ENCODE measurements at regions not wholly inside any gene's neighbourhood (a gene's known extent, or its start where the extent isn't known, plus 50 kb on each side); places are given as distances from the start of the nearest gene placed in this dataset.

- Histone ChIP-seq H3K4me3 (ENCODE audit: low read depth, low read length) (no peak overlapping the region), H3K27ac (ENCODE audit: low read depth, low read length) (no peak overlapping the region), H3K36me3 (ENCODE audit: control insufficient read depth, insufficient read depth, low read length) (no peaks in the 10 kb centered on the region), H3K27me3 (ENCODE audit: control insufficient read depth, insufficient read depth, low read length) (no peaks in the 10 kb centered on the region), H3K9ac (ENCODE audit: low read length) (no peak overlapping the region), H3K9me3 (ENCODE audit: control insufficient read depth, insufficient read depth, low read depth, low read length) (no peaks in the 10 kb centered on the region), H3K4me1 (ENCODE audit: control insufficient read depth, insufficient read depth, low read length) (no peaks in the 10 kb centered on the region)
Measured at GRCh38 chr12:67909681-67910080, 79.6 kb upstream of the IFNG-AS1 start.

DNA sequence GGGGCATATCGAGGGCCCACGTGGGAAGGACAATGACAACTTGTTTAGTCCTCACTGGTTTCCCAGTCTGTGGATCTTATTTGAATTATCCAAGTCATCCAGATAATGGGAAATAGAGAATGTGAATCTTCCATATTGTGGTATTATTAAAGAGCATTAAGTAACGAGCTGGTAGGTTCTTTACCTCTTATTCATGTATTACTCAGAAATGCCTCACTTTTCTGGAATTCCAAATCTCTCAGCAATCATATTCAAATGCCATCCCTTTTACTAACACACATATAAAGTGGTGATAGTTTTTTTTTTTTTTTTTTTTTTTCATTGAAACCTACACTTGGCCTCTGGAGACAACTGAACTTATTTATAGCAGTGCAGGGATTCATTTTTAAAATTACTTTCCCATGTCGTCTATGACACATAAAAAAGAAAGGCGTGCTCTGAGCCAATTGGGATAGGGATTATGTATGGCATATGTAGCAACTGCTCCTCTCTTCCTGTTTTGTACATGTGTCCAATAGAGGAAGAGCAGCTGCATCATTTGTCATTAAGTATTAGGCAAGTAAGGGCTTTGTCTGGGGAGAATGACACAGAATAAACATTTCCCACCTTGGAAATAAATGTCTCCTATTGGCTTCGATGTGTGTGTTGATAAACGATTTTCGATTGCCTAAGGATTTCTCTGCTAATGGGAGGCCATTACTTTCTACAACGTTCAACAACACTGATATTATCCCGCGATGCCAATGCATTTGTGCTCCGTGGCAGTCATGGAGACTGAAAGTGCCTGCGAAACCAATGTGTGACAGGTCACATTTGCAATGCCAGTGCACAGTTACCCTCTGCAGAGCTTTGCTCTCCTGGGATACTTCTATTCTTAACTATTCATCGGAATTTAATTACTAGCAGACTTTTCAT, 78.6 kb upstream of the IFNG-AS1 start:
- no peaks in the 10 kb centered on the region for H3K27me3 ChIP-seq (ENCODE audit: control insufficient read depth, insufficient read depth, low read length)
- H3K27ac ChIP-seq (ENCODE audit: low read depth, low read length): no peak overlapping the region
- H3K4me1 ChIP-seq (ENCODE audit: control insufficient read depth, insufficient read depth, low read length): no peaks in the 10 kb centered on the region
- no peak overlapping the region for H3K4me3 ChIP-seq (ENCODE audit: low read depth, low read length)
- H3K9me3 ChIP-seq (ENCODE audit: control insufficient read depth, insufficient read depth, low read depth, low read length): no peaks in the 10 kb centered on the region
- H3K9ac ChIP-seq (ENCODE audit: low read length): no peak overlapping the region
- H3K36me3 ChIP-seq (ENCODE audit: control insufficient read depth, insufficient read depth, low read length): no peaks in the 10 kb centered on the region

GRCh38 chr12:67911275-67911600, 78.0 kb upstream of the IFNG-AS1 start:
- Histone ChIP-seq H3K4me3 (ENCODE audit: low read depth, low read length) (no peak overlapping the region), H3K27me3 (ENCODE audit: control insufficient read depth, insufficient read depth, low read length) (no peaks in the 10 kb centered on the region), H3K36me3 (ENCODE audit: control insufficient read depth, insufficient read depth, low read length) (no peaks in the 10 kb centered on the region), H3K27ac (ENCODE audit: low read depth, low read length) (no peak overlapping the region), H3K9ac (ENCODE audit: low read length) (no peak overlapping the region), H3K4me1 (ENCODE audit: control insufficient read depth, insufficient read depth, low read length) (peaks cover 5% of the 10 kb centered on the region), H3K9me3 (ENCODE audit: control insufficient read depth, insufficient read depth, low read depth, low read length) (no peaks in the 10 kb centered on the region)

GRCh38 chr12:67911789-67912188, 77.5 kb upstream of the IFNG-AS1 start:
- Histone ChIP-seq H3K36me3 (ENCODE audit: control insufficient read depth, insufficient read depth, low read length) (no peaks in the 10 kb centered on the region), H3K9ac (ENCODE audit: low read length) (no peak overlapping the region), H3K9me3 (ENCODE audit: control insufficient read depth, insufficient read depth, low read depth, low read length) (no peaks in the 10 kb centered on the region), H3K27ac (ENCODE audit: low read depth, low read length) (no peak overlapping the region), H3K27me3 (ENCODE audit: control insufficient read depth, insufficient read depth, low read length) (no peaks in the 10 kb centered on the region), H3K4me3 (ENCODE audit: low read depth, low read length) (no peak overlapping the region), H3K4me1 (ENCODE audit: control insufficient read depth, insufficient read depth, low read length) (peaks cover 10% of the 10 kb centered on the region)

DNA sequence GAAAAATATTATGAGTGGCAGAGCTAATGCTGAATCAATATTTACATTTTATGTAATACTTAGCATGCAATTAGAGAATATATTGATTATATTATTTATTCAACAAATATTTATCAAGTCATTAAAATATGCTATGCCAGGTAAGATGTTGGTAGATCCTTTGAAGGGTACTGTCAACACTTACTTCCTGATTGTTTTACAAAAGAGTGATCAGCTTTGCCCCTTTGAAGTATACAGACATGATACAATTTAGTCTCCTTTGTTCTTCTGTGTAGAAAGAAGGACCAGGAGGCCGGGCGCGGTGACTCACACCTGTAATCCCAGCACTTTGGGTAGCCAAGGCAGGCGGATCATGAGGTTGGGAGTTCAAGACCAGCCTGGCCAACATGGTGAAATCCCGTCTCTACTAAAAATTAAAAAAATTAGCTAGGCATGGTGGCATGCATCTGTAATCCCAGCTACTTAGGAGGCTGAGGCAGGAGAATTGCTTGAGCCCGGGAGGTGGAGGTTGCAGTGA, 73.9 kb upstream of the IFNG-AS1 start:
- Histone ChIP-seq H3K9me3 (ENCODE audit: control insufficient read depth, insufficient read depth, low read depth, low read length) (no peaks in the 10 kb centered on the region), H3K27ac (ENCODE audit: low read depth, low read length) (no peak overlapping the region), H3K27me3 (ENCODE audit: control insufficient read depth, insufficient read depth, low read length) (no peaks in the 10 kb centered on the region), H3K9ac (ENCODE audit: low read length) (no peak overlapping the region), H3K4me3 (ENCODE audit: low read depth, low read length) (no peak overlapping the region), H3K4me1 (ENCODE audit: control insufficient read depth, insufficient read depth, low read length) (peaks cover 18% of the 10 kb centered on the region), H3K36me3 (ENCODE audit: control insufficient read depth, insufficient read depth, low read length) (no peaks in the 10 kb centered on the region)

DNA sequence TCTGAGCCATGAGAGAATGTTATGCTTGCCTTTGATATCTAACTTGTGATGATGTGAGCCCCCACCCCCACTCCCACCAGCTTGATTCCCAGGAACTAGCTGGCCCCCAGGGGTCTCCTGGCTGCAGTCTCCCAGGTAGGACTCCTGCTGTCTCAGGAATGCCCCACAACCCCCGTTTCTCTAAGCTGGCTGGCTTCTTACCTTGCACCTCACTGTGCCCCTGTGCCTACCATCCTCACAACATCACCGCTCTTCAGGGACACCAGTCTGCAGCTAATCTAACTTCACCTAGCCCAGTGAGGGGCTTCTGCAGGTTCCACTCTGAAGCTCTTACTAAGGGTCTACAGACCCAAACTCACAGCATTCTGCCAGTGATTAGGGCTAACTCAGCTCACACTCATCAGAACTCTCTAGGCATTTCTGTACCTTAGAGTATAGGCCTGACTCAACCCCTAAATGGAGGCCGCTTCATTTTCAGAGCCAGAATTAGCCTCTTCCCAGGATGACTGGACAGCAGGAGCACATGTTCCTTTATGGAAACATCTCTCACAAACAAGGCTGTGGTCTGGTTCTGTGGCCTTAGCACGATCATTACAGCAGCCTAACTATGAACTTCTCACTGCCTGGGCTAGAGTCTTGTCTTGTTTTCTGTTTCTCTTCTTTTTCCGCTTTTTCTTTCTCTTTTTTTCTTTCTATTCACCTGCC, 72.8 kb upstream of the IFNG-AS1 start:
- Histone ChIP-seq H3K9me3 (ENCODE audit: control insufficient read depth, insufficient read depth, low read depth, low read length) (no peaks in the 10 kb centered on the region), H3K27ac (ENCODE audit: low read depth, low read length) (no peak overlapping the region), H3K4me1 (ENCODE audit: control insufficient read depth, insufficient read depth, low read length) (peaks cover 28% of the 10 kb centered on the region), H3K36me3 (ENCODE audit: control insufficient read depth, insufficient read depth, low read length) (no peaks in the 10 kb centered on the region), H3K4me3 (ENCODE audit: low read depth, low read length) (no peak overlapping the region), H3K9ac (ENCODE audit: low read length) (no peak overlapping the region), H3K27me3 (ENCODE audit: control insufficient read depth, insufficient read depth, low read length) (no peaks in the 10 kb centered on the region)

DNA sequence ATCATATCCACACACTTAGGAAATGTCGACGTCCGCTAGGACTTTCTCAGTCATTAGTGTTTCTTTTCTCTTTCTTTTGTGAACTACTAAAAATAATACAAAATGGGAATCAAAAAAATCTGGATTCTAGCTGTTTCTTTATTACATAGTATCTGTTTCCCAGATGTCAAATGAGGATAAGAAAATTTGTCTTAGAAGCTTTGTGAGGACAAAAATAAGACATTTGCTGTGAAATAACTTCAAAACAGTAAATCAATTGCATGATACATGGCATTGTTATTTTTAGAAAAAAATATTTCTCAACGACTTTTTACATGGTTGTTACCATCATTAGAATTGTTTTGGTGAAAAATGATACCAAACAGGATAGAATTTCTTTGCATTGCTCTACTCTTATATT, 71.4 kb upstream of the IFNG-AS1 start:
- no peak overlapping the region for H3K27ac ChIP-seq (ENCODE audit: low read depth, low read length)

DNA sequence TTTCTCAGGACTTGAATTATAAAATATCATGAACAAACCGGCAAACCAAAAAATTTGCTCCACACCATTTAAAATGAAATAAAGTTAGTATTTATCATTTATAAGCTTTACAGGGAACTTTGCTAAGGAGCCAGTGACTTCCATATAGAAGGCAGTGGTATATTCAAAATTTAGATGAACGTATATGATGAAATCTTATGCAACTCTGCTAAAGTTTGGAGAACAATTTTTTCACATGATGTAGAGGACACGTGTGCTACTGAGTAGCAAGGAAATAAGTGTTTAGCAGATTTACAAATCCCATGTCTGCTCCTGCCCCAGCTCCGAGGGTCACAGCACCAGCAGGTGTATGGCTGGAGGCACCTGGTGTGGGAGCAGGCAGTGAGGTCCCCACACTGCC, 70.8 kb upstream of the IFNG-AS1 start:
- Histone ChIP-seq H3K9ac (ENCODE audit: low read length) (no peak overlapping the region), H3K4me3 (ENCODE audit: low read depth, low read length) (no peak overlapping the region), H3K27ac (ENCODE audit: low read depth, low read length) (no peak overlapping the region), H3K27me3 (ENCODE audit: control insufficient read depth, insufficient read depth, low read length) (no peaks in the 10 kb centered on the region), H3K9me3 (ENCODE audit: control insufficient read depth, insufficient read depth, low read depth, low read length) (no peaks in the 10 kb centered on the region), H3K4me1 (ENCODE audit: control insufficient read depth, insufficient read depth, low read length) (peaks cover 30% of the 10 kb centered on the region), H3K36me3 (ENCODE audit: control insufficient read depth, insufficient read depth, low read length) (no peaks in the 10 kb centered on the region)

More for the DNA sequence above, 71.4 kb upstream of the IFNG-AS1 start:
- no peak overlapping the region for H3K4me3 ChIP-seq (ENCODE audit: low read depth, low read length)
- H3K4me1 ChIP-seq (ENCODE audit: control insufficient read depth, insufficient read depth, low read length): peaks cover 28% of the 10 kb centered on the region
- H3K9me3 ChIP-seq (ENCODE audit: control insufficient read depth, insufficient read depth, low read depth, low read length): no peaks in the 10 kb centered on the region
- no peak overlapping the region for H3K9ac ChIP-seq (ENCODE audit: low read length)
- H3K36me3 ChIP-seq (ENCODE audit: control insufficient read depth, insufficient read depth, low read length): no peaks in the 10 kb centered on the region
- H3K27me3 ChIP-seq (ENCODE audit: control insufficient read depth, insufficient read depth, low read length): no peaks in the 10 kb centered on the region

DNA sequence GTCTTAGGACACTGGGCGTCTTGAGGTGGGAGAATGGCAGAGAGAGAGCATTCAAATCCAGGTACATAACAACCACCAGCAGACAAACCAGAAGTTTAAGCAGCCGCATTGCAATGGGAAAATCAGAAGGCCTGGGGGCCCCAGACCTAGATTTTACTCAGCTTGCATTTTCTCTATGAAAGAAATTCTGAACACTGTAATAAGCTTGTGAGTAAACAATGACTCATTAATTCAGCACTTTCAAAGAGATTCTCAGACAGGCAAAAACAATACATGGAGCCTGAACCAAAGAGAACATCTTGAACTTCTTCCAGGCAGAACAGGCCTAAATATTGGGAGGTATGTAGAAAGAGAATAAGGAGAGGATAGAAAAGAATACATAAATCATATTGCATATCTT, 69.8 kb upstream of the IFNG-AS1 start:
- H3K9me3 ChIP-seq (ENCODE audit: control insufficient read depth, insufficient read depth, low read depth, low read length): no peaks in the 10 kb centered on the region
- H3K4me1 ChIP-seq (ENCODE audit: control insufficient read depth, insufficient read depth, low read length): peaks cover 31% of the 10 kb centered on the region
- no peaks in the 10 kb centered on the region for H3K27me3 ChIP-seq (ENCODE audit: control insufficient read depth, insufficient read depth, low read length)
- H3K36me3 ChIP-seq (ENCODE audit: control insufficient read depth, insufficient read depth, low read length): no peaks in the 10 kb centered on the region
- no peak overlapping the region for H3K9ac ChIP-seq (ENCODE audit: low read length)
- no peak overlapping the region for H3K27ac ChIP-seq (ENCODE audit: low read depth, low read length)
- H3K4me3 ChIP-seq (ENCODE audit: low read depth, low read length): no peak overlapping the region

- Histone ChIP-seq H3K9ac (ENCODE audit: low read length) (no peak overlapping the region), H3K27ac (ENCODE audit: low read depth, low read length) (no peak overlapping the region), H3K27me3 (ENCODE audit: control insufficient read depth, insufficient read depth, low read length) (no peaks in the 10 kb centered on the region), H3K9me3 (ENCODE audit: control insufficient read depth, insufficient read depth, low read depth, low read length) (no peaks in the 10 kb centered on the region), H3K4me1 (ENCODE audit: control insufficient read depth, insufficient read depth, low read length) (peaks cover 31% of the 10 kb centered on the region), H3K4me3 (ENCODE audit: low read depth, low read length) (no peak overlapping the region), H3K36me3 (ENCODE audit: control insufficient read depth, insufficient read depth, low read length) (no peaks in the 10 kb centered on the region)
Measured at GRCh38 chr12:67920413-67920812, 68.8 kb upstream of the IFNG-AS1 start.

GRCh38 chr12:67921286-67921685, 68.0 kb upstream of the IFNG-AS1 start:
- no peak overlapping the region for H3K9ac ChIP-seq (ENCODE audit: low read length)
- peaks cover 25% of the 10 kb centered on the region for H3K4me1 ChIP-seq (ENCODE audit: control insufficient read depth, insufficient read depth, low read length)
- H3K9me3 ChIP-seq (ENCODE audit: control insufficient read depth, insufficient read depth, low read depth, low read length): no peaks in the 10 kb centered on the region
- no peak overlapping the region for H3K4me3 ChIP-seq (ENCODE audit: low read depth, low read length)
- H3K27ac ChIP-seq (ENCODE audit: low read depth, low read length): no peak overlapping the region
- no peaks in the 10 kb centered on the region for H3K36me3 ChIP-seq (ENCODE audit: control insufficient read depth, insufficient read depth, low read length)
- no peaks in the 10 kb centered on the region for H3K27me3 ChIP-seq (ENCODE audit: control insufficient read depth, insufficient read depth, low read length)

Data from HUES6 (cell line).